H9 (cell line): ENCODE measurements at regions not wholly inside any gene's neighbourhood (a gene's known extent, or its start where the extent isn't known, plus 50 kb on each side); places are given as distances from the start of the nearest gene placed in this dataset.
A peak's percentile ranks its signal among the peaks of the same experiment; 100 is the strongest.

ENCODE experiments used
- DNase-seq: peaks from one replicate; pipeline ENCODE4 v3.0.0-alpha.2; 2017
- H2AFZ ChIP-seq: one replicate; pipeline ENCODE4 v1.6.1; 2013; ENCODE audit warnings: mild to moderate bottlenecking, low read length, control low read depth, moderate library complexity
- H2AK5ac ChIP-seq: 2 replicates; pipeline ENCODE4 v1.6.1; 2013; ENCODE audit warnings: low read length, control low read depth, mixed read lengths; ENCODE audit not compliant: insufficient read length
- H2BK120ac ChIP-seq: one replicate; pipeline ENCODE4 v1.6.1; 2013; ENCODE audit warnings: low read depth, mild to moderate bottlenecking, low read length, control low read depth, inconsistent platforms; ENCODE audit not compliant: poor library complexity, severe bottlenecking
- H2BK12ac ChIP-seq: 2 replicates; pipeline ENCODE4 v1.6.1; 2013; ENCODE audit warnings: low read length, control low read depth, mixed read lengths, low read depth; ENCODE audit not compliant: insufficient read length
- H2BK15ac ChIP-seq: 2 replicates; pipeline ENCODE4 v1.6.1; 2013; ENCODE audit warnings: low read depth, low read length, control low read depth
- H2BK20ac ChIP-seq: one replicate; pipeline ENCODE4 v1.6.1; 2013; ENCODE audit warnings: low read depth, mild to moderate bottlenecking, low read length, control low read depth, inconsistent platforms; ENCODE audit not compliant: poor library complexity, severe bottlenecking
- H2BK5ac ChIP-seq: 2 replicates; pipeline ENCODE4 v1.6.1; 2013; ENCODE audit warnings: low read length, control low read depth, mixed read lengths; ENCODE audit not compliant: insufficient read length
- H3K14ac ChIP-seq: 2 replicates; pipeline ENCODE4 v1.6.1; 2013; ENCODE audit warnings: low read length, control low read depth; ENCODE audit not compliant: insufficient read depth
- H3K18ac ChIP-seq: 2 replicates; pipeline ENCODE4 v1.6.1; 2013; ENCODE audit warnings: low read depth, mild to moderate bottlenecking, mixed read lengths, low read length, control low read depth; ENCODE audit not compliant: insufficient read length
- H3K23ac ChIP-seq: 2 replicates; pipeline ENCODE4 v1.6.1; 2013; ENCODE audit warnings: low read length, control low read depth, mixed read lengths, low read depth; ENCODE audit not compliant: insufficient read length
- H3K23me2 ChIP-seq: 2 replicates; pipeline ENCODE4 v1.6.1; 2013; ENCODE audit warnings: low read depth, mild to moderate bottlenecking, mixed read lengths, low read length, control low read depth; ENCODE audit not compliant: insufficient read length, poor library complexity, severe bottlenecking
- H3K27ac ChIP-seq: 2 replicates; pipeline ENCODE4 v1.5.1; 2013; ENCODE audit warnings: low read length, control low read depth, mixed read lengths, low read depth; ENCODE audit not compliant: insufficient read length
- H3K27me3 ChIP-seq: 2 replicates; pipeline ENCODE4 v1.6.1; 2013; ENCODE audit warnings: low read length, control low read depth, inconsistent platforms; ENCODE audit not compliant: insufficient read depth
- H3K4ac ChIP-seq: 2 replicates; pipeline ENCODE4 v1.6.1; 2013; ENCODE audit warnings: low read depth, mild to moderate bottlenecking, control low read depth, inconsistent platforms, low read length, moderate library complexity
- H3K4me1 ChIP-seq: 2 replicates; pipeline ENCODE4 v1.6.1; 2013; ENCODE audit warnings: low read length, control low read depth, inconsistent platforms; ENCODE audit not compliant: insufficient read depth
- H3K4me2 ChIP-seq: 2 replicates; pipeline ENCODE4 v1.6.1; 2013; ENCODE audit warnings: low read length, control low read depth, mixed read lengths; ENCODE audit not compliant: insufficient read length, insufficient read depth
- H3K56ac ChIP-seq: 2 replicates; pipeline ENCODE4 v1.6.1; 2013; ENCODE audit warnings: low read depth, mild to moderate bottlenecking, mixed read lengths, low read length, control low read depth; ENCODE audit not compliant: insufficient read length
- H3K79me1 ChIP-seq: 2 replicates; pipeline ENCODE4 v1.6.1; 2013; ENCODE audit warnings: low read depth, mild to moderate bottlenecking, moderate library complexity, low read length, control low read depth, inconsistent platforms; ENCODE audit not compliant: insufficient read depth, poor library complexity, severe bottlenecking
- H3K79me2 ChIP-seq: 2 replicates; pipeline ENCODE4 v1.6.1; 2013; ENCODE audit warnings: low read length, control low read depth, inconsistent platforms; ENCODE audit not compliant: insufficient read depth
- H3K9ac ChIP-seq: 2 replicates; pipeline ENCODE4 v1.6.1; 2013; ENCODE audit warnings: low read length, control low read depth, mixed read lengths; ENCODE audit not compliant: insufficient read length; ENCODE audit errors: extremely low read depth
- H3K9me3 ChIP-seq: one replicate; pipeline ENCODE4 v1.6.1; 2013; ENCODE audit warnings: low read depth, low read length, inconsistent platforms; ENCODE audit not compliant: control insufficient read depth
- H3T11ph ChIP-seq: one replicate; pipeline ENCODE4 v1.6.1; 2013; ENCODE audit warnings: mild to moderate bottlenecking, low read length, control low read depth, inconsistent platforms
- H4K20me1 ChIP-seq: one replicate; pipeline ENCODE4 v1.6.1; 2013; ENCODE audit not compliant: control insufficient read depth, insufficient read length, insufficient read depth
- H4K5ac ChIP-seq: 2 replicates; pipeline ENCODE4 v1.6.1; 2013; ENCODE audit warnings: low read depth, mild to moderate bottlenecking, mixed read lengths, low read length, control low read depth; ENCODE audit not compliant: insufficient read length
- H4K8ac ChIP-seq: replicated peaks from 2 replicates; pipeline ENCODE4 v1.6.1; 2013; ENCODE audit warnings: low read length, control low read depth, mixed read lengths, low read depth; ENCODE audit not compliant: insufficient read length
- H4K91ac ChIP-seq: 2 replicates; pipeline ENCODE4 v1.6.1; 2013; ENCODE audit warnings: low read depth, mild to moderate bottlenecking, moderate library complexity, mixed read lengths, low read length, control low read depth; ENCODE audit not compliant: insufficient read length
- H3K27ac Mint-ChIP-seq, 3 experiments: 2 replicates in 2 of 3; 3 replicates in 1 of 3; pipeline ENCODE4 v1.8.0; 2020 to 2021; ENCODE audit warnings: mixed read lengths in 3 of 3, mild to moderate bottlenecking in 1 of 3, moderate library complexity in 1 of 3
- H3K27me3 Mint-ChIP-seq: 2 replicates; pipeline ENCODE4 v1.8.0; 2021; ENCODE audit warnings: low read depth, mild to moderate bottlenecking, moderate library complexity, mixed read lengths
- H3K36me3 Mint-ChIP-seq, 3 experiments: 2 replicates in 2 of 3; 3 replicates in 1 of 3; pipeline ENCODE4 v1.8.0; 2020 to 2021; ENCODE audit warnings: low read depth in 3 of 3, mixed read lengths in 3 of 3; ENCODE audit not compliant: insufficient read depth in 1 of 3
- H3K4me1 Mint-ChIP-seq, 2 experiments: 2 replicates each; pipeline ENCODE4 v1.8.0; 2020; ENCODE audit warnings: mixed read lengths in 2 of 2
- H3K4me3 Mint-ChIP-seq, 2 experiments: 2 replicates in 1 of 2; 3 replicates in 1 of 2; pipeline ENCODE4 v1.8.0; 2020 to 2021; ENCODE audit warnings: mild to moderate bottlenecking in 2 of 2, mixed read lengths in 2 of 2, moderate library complexity in 1 of 2
- H3K9me3 Mint-ChIP-seq, 2 experiments: 2 replicates in 1 of 2; 3 replicates in 1 of 2; pipeline ENCODE4 v1.8.0; 2020; ENCODE audit warnings: mild to moderate bottlenecking in 2 of 2, mixed read lengths in 2 of 2, moderate library complexity in 1 of 2
- CTCF ChIP-seq: fragments of 200-600 bp; sonication (generic); conservative IDR thresholded peaks from 3 replicates; pipeline ENCODE4 v1.8.0; 2021; ENCODE audit warnings: antibody characterized with exemption, mild to moderate bottlenecking
- WGBS: extraction: QIAGEN DNeasy Blood & Tissue Kit; methylation state at CpG from one replicate; pipeline ENCODE4 v1.1.7; 2013; ENCODE audit warnings: missing lambda C conversion rate, low lambda C conversion rate, mixed read lengths; ENCODE audit not compliant: insufficient read length; ENCODE audit errors: extremely low coverage; 5-methylcytosine and 5-hydroxymethylcytosine counted together

GRCh38 chr12:68439368-68440045 lies 107.3 kb upstream of the MDM1 start:
- Histone ChIP-seq H2BK120ac (no peak overlapping the region), H3K27me3 (no peaks in the 10 kb centered on the region), H2BK15ac (no peak overlapping the region), H3K23me2 (no peaks in the 10 kb centered on the region), H2AK5ac (no peak overlapping the region), H3K9ac (no peak overlapping the region), H2AFZ (no peak overlapping the region), H3K4me2 (no peak overlapping the region), H4K20me1 (no peaks in the 10 kb centered on the region), H4K8ac (no peak overlapping the region), H2BK5ac (no peak overlapping the region), H4K5ac (no peak overlapping the region), H3K79me2 (no peaks in the 10 kb centered on the region), H3T11ph (no peak overlapping the region), H3K9me3 (no peaks in the 10 kb centered on the region), H2BK20ac (no peak overlapping the region), H3K56ac (no peak overlapping the region), H3K27ac (no peak overlapping the region), H3K4ac (no peak overlapping the region), H3K18ac (no peak overlapping the region), H3K4me1 (no peaks in the 10 kb centered on the region), H2BK12ac (no peak overlapping the region), H3K23ac (no peak overlapping the region), H4K91ac (no peak overlapping the region), H3K79me1 (no peaks in the 10 kb centered on the region), H3K14ac (no peak overlapping the region)
- no peak overlapping the region for H3K4me3 Mint-ChIP-seq
- peaks cover 21 to 25% of the 10 kb centered on the region in 2 experiments for H3K9me3 Mint-ChIP-seq
- no peak for TF ChIP-seq CTCF
- no CpG with 5 or more reads among the region's 4 CpGs for WGBS
- peaks cover 14 to 16% of the 10 kb centered on the region in 2 experiments for H3K4me1 Mint-ChIP-seq
- no peaks in the 10 kb centered on the region for H3K27me3 Mint-ChIP-seq
- peak overlapping the region in 1 of 3 experiments; percentile 24; a peak in 1 of 7 replicates for H3K27ac Mint-ChIP-seq
- DNase-seq: no peak
- H3K36me3 Mint-ChIP-seq: peaks cover 8 to 20% (median 12%) of the 10 kb centered on the region in 3 experiments
